SK-N-SH treated with all-trans-retinoic acid at 6 μM for 48 hours (cell line): ENCODE measurements at regions not wholly inside any gene's neighbourhood (a gene's known extent, or its start where the extent isn't known, plus 50 kb on each side); places are given as distances from the start of the nearest gene placed in this dataset.

Experiments
- ATAC-seq: fragments of 200-7000 bp; cut with Tn5 transposase; 3 replicates; pipeline ENCODE4 v1.9.1; 2020; ENCODE audit warnings: mild to moderate bottlenecking, moderate library complexity
- ARNTL ChIP-seq: fragments of 450-650 bp; formaldehyde crosslinking; IDR thresholded peaks from 2 replicates; pipeline ENCODE4 v1.5.0; 2020; ENCODE audit warnings: low read depth, mild to moderate bottlenecking, moderate library complexity, borderline replicate concordance
- BACH2 ChIP-seq: fragments of 250-450 bp; sonication (Bioruptor Pico); IDR thresholded peaks from 2 replicates; pipeline ENCODE4 v1.9.0; 2021; ENCODE audit warnings: mild to moderate bottlenecking, borderline replicate concordance
- CSDC2 ChIP-seq: fragments of 250-450 bp; sonication (Bioruptor Pico); IDR thresholded peaks from 2 replicates; pipeline ENCODE4 v1.5.0; 2020; ENCODE audit warnings: mild to moderate bottlenecking, moderate library complexity
- ESRRG ChIP-seq: fragments of 250-450 bp; sonication (Bioruptor Pico); IDR thresholded peaks from 2 replicates; pipeline ENCODE4 v1.6.1; 2021; ENCODE audit warnings: mild to moderate bottlenecking
- GLIS3 ChIP-seq: fragments of 250-450 bp; sonication (Bioruptor Pico); IDR thresholded peaks from 2 replicates; pipeline ENCODE4 v1.5.0; 2020; ENCODE audit warnings: mild to moderate bottlenecking, moderate library complexity
- ISL1 ChIP-seq: fragments of 250-450 bp; sonication (Bioruptor Pico); IDR thresholded peaks from 2 replicates; pipeline ENCODE4 v2.1.2; 2022; ENCODE audit warnings: mild to moderate bottlenecking, moderate library complexity
- PPARA ChIP-seq: fragments of 250-450 bp; sonication (Bioruptor Pico); IDR thresholded peaks from 2 replicates; pipeline ENCODE4 v1.5.0; 2020; ENCODE audit warnings: mild to moderate bottlenecking, borderline replicate concordance
- RARB ChIP-seq: fragments of 250-450 bp; sonication (Bioruptor Pico); IDR thresholded peaks from 2 replicates; pipeline ENCODE4 v1.8.0; 2021; ENCODE audit warnings: mild to moderate bottlenecking, moderate library complexity
- SNAI2 ChIP-seq: fragments of 250-450 bp; sonication (Bioruptor Pico); IDR thresholded peaks from 2 replicates; pipeline ENCODE4 v1.5.0; 2020; ENCODE audit warnings: mild to moderate bottlenecking, moderate library complexity
- TCF4 ChIP-seq: fragments of 250-450 bp; sonication (Bioruptor Pico); IDR thresholded peaks from 2 replicates; pipeline ENCODE4 v1.8.0; 2021; ENCODE audit warnings: mild to moderate bottlenecking, moderate library complexity, borderline replicate concordance
- TOX ChIP-seq: fragments of 250-450 bp; sonication (Bioruptor Pico); IDR thresholded peaks from 2 replicates; pipeline ENCODE4 v1.8.0; 2021; ENCODE audit warnings: mild to moderate bottlenecking, moderate library complexity, borderline replicate concordance
- ZC3H10 ChIP-seq: fragments of 250-450 bp; sonication (Bioruptor Pico); IDR thresholded peaks from 2 replicates; pipeline ENCODE4 v1.5.1; 2021; ENCODE audit warnings: mild to moderate bottlenecking, moderate library complexity
- ZFP3 ChIP-seq: fragments of 250-450 bp; sonication (Bioruptor Pico); IDR thresholded peaks from 2 replicates; pipeline ENCODE4 v1.5.0; 2020; ENCODE audit warnings: mild to moderate bottlenecking, moderate library complexity
- ZFP30 ChIP-seq: fragments of 450-650 bp; formaldehyde crosslinking; IDR thresholded peaks from 2 replicates; pipeline ENCODE4 v1.5.0; 2022; ENCODE audit warnings: mild to moderate bottlenecking, moderate library complexity
- ZNF565 ChIP-seq: fragments of 450-650 bp; formaldehyde crosslinking; conservative IDR thresholded peaks from 2 replicates; pipeline ENCODE4 v1.5.0; 2020; ENCODE audit warnings: low read depth, mild to moderate bottlenecking, moderate library complexity
- ZNF70 ChIP-seq: fragments of 450-650 bp; formaldehyde crosslinking; IDR thresholded peaks from 2 replicates; pipeline ENCODE4 v1.5.0; 2020; ENCODE audit warnings: mild to moderate bottlenecking, moderate library complexity
- ZNF8 ChIP-seq: fragments of 450-650 bp; formaldehyde crosslinking; IDR thresholded peaks from 2 replicates; pipeline ENCODE4 v1.5.0; 2020; ENCODE audit warnings: mild to moderate bottlenecking, moderate library complexity
- TF ChIP-seq, protein P1 (sequence below): fragments of 250-450 bp; sonication (Bioruptor Pico); IDR thresholded peaks from 2 replicates; pipeline ENCODE4 v1.5.0; 2020; ENCODE audit warnings: mild to moderate bottlenecking, moderate library complexity
- TF ChIP-seq, protein P2 (sequence below): fragments of 250-450 bp; sonication (Bioruptor Pico); IDR thresholded peaks from 2 replicates; pipeline ENCODE4 v1.5.1; 2020; ENCODE audit warnings: low read depth, mild to moderate bottlenecking, moderate library complexity
- TF ChIP-seq, protein P3 (sequence below): fragments of 250-450 bp; sonication (Bioruptor Pico); IDR thresholded peaks from 2 replicates; pipeline ENCODE4 v1.8.0; 2020; ENCODE audit warnings: mild to moderate bottlenecking, moderate library complexity, borderline replicate concordance
- TF ChIP-seq, protein P4 (sequence below): fragments of 250-450 bp; sonication (Bioruptor Pico); IDR thresholded peaks from 2 replicates; pipeline ENCODE4 v1.8.0; 2021; ENCODE audit warnings: low read depth, mild to moderate bottlenecking, moderate library complexity, borderline replicate concordance
- TF ChIP-seq, protein P5 (sequence below): fragments of 250-450 bp; sonication (Bioruptor Pico); IDR thresholded peaks from 2 replicates; pipeline ENCODE4 v1.5.1; 2021; ENCODE audit warnings: mild to moderate bottlenecking, moderate library complexity

DNA sequence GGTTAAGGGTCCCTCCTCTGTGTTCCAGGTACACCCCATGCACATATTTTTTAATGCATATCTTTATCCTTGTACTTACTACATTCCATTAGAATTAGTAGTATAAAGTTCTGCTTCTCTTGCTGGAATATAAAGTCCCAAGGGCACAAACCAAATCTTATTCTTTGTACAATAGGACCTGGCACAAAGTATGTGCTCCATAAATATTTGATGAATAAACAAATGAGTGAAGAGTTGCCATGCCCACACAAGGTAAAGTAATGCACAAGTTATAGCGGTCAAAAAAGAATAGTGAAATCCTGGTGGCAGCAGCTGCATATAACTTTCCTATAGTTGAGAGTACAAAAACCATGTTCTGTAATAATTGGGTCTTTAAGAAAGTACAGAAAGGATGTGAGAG lies 82.1 kb upstream of the BMP4 start:
- TF ChIP-seq TCF4 (CRISPR knock-in tag) (no peak), ZNF70 (CRISPR knock-in tag) (no peak), SNAI2 (CRISPR knock-in tag) (no peak), ESRRG (no peak), ISL1 (CRISPR knock-in tag) (no peak), ZNF565 (CRISPR knock-in tag) (no peak), ZFP30 (CRISPR knock-in tag) (no peak), CSDC2 (CRISPR knock-in tag) (no peak), ZNF8 (CRISPR knock-in tag) (no peak), GLIS3 (CRISPR knock-in tag) (no peak), TOX (CRISPR knock-in tag) (no peak), ZC3H10 (CRISPR knock-in tag) (no peak), RARB (CRISPR knock-in tag) (no peak), BACH2 (no peak)
- TF ChIP-seq, protein P1, sequence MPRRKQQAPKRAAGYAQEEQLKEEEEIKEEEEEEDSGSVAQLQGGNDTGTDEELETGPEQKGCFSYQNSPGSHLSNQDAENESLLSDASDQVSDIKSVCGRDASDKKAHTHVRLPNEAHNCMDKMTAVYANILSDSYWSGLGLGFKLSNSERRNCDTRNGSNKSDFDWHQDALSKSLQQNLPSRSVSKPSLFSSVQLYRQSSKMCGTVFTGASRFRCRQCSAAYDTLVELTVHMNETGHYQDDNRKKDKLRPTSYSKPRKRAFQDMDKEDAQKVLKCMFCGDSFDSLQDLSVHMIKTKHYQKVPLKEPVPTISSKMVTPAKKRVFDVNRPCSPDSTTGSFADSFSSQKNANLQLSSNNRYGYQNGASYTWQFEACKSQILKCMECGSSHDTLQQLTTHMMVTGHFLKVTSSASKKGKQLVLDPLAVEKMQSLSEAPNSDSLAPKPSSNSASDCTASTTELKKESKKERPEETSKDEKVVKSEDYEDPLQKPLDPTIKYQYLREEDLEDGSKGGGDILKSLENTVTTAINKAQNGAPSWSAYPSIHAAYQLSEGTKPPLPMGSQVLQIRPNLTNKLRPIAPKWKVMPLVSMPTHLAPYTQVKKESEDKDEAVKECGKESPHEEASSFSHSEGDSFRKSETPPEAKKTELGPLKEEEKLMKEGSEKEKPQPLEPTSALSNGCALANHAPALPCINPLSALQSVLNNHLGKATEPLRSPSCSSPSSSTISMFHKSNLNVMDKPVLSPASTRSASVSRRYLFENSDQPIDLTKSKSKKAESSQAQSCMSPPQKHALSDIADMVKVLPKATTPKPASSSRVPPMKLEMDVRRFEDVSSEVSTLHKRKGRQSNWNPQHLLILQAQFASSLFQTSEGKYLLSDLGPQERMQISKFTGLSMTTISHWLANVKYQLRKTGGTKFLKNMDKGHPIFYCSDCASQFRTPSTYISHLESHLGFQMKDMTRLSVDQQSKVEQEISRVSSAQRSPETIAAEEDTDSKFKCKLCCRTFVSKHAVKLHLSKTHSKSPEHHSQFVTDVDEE: no peak
- TF ChIP-seq, protein P2, sequence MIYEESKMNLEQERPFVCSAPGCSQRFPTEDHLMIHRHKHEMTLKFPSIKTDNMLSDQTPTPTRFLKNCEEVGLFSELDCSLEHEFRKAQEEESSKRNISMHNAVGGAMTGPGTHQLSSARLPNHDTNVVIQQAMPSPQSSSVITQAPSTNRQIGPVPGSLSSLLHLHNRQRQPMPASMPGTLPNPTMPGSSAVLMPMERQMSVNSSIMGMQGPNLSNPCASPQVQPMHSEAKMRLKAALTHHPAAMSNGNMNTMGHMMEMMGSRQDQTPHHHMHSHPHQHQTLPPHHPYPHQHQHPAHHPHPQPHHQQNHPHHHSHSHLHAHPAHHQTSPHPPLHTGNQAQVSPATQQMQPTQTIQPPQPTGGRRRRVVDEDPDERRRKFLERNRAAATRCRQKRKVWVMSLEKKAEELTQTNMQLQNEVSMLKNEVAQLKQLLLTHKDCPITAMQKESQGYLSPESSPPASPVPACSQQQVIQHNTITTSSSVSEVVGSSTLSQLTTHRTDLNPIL (CRISPR knock-in tag): no peak
- TF ChIP-seq, protein P3, sequence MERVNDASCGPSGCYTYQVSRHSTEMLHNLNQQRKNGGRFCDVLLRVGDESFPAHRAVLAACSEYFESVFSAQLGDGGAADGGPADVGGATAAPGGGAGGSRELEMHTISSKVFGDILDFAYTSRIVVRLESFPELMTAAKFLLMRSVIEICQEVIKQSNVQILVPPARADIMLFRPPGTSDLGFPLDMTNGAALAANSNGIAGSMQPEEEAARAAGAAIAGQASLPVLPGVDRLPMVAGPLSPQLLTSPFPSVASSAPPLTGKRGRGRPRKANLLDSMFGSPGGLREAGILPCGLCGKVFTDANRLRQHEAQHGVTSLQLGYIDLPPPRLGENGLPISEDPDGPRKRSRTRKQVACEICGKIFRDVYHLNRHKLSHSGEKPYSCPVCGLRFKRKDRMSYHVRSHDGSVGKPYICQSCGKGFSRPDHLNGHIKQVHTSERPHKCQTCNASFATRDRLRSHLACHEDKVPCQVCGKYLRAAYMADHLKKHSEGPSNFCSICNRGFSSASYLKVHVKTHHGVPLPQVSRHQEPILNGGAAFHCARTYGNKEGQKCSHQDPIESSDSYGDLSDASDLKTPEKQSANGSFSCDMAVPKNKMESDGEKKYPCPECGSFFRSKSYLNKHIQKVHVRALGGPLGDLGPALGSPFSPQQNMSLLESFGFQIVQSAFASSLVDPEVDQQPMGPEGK (CRISPR knock-in tag): no peak
- TF ChIP-seq, protein P4, sequence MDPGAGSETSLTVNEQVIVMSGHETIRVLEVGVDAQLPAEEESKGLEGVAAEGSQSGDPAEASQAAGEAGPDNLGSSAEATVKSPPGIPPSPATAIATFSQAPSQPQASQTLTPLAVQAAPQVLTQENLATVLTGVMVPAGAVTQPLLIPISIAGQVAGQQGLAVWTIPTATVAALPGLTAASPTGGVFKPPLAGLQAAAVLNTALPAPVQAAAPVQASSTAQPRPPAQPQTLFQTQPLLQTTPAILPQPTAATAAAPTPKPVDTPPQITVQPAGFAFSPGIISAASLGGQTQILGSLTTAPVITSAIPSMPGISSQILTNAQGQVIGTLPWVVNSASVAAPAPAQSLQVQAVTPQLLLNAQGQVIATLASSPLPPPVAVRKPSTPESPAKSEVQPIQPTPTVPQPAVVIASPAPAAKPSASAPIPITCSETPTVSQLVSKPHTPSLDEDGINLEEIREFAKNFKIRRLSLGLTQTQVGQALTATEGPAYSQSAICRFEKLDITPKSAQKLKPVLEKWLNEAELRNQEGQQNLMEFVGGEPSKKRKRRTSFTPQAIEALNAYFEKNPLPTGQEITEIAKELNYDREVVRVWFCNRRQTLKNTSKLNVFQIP (CRISPR knock-in tag): no peak
- ATAC-seq: no peak

DNA sequence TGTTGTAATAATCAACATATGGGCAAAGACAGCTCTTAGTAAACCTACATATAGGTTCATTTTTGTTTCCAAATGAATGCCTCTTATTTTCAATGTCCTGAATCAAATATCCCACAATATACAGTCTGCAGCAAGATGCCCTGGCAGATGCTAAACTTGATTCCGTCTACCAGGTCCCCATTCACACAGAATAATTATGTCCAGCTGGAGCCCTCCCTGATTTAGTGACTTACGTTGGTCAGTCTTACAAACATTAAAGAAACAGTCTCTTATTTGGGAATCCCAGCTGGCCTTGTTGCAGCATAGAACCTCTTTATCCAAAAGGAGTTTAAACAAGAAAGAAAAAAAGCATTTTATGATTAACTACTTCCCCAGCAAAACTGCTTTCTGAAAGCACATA lies 82.7 kb upstream of the BMP4 start:
- ATAC-seq: no peak
- no peak for TF ChIP-seq ZC3H10 (CRISPR knock-in tag)
- TF ChIP-seq TOX (CRISPR knock-in tag): no peak
- no peak for TF ChIP-seq ZNF70 (CRISPR knock-in tag)
- TF ChIP-seq ZNF8 (CRISPR knock-in tag): no peak
- TF ChIP-seq ESRRG: no peak

DNA sequence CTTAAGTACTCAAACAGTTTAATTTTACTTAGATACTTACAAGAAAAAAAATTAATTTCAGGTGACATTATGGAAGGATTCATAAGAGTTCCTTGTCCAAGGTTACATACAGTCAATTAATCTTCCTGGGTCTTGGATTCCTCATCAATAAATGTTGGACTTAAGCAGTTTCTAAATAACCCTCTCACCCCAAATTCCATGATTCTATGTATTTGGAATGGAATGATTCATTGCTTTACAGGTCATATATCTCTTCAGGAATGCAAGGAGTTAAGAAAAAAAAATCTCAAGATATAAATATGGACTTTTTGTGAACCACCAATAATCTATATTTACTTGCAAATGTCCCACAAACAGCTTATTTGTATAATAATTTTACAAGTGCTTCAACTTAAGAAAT lies 84.2 kb upstream of the BMP4 start:
- no peak for ATAC-seq
- TF ChIP-seq TCF4 (CRISPR knock-in tag): no peak
- TF ChIP-seq RARB (CRISPR knock-in tag): no peak
- no peak for TF ChIP-seq ESRRG
- TF ChIP-seq, protein P5, sequence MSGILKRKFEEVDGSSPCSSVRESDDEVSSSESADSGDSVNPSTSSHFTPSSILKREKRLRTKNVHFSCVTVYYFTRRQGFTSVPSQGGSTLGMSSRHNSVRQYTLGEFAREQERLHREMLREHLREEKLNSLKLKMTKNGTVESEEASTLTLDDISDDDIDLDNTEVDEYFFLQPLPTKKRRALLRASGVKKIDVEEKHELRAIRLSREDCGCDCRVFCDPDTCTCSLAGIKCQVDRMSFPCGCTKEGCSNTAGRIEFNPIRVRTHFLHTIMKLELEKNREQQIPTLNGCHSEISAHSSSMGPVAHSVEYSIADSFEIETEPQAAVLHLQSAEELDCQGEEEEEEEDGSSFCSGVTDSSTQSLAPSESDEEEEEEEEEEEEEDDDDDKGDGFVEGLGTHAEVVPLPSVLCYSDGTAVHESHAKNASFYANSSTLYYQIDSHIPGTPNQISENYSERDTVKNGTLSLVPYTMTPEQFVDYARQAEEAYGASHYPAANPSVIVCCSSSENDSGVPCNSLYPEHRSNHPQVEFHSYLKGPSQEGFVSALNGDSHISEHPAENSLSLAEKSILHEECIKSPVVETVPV: no peak
- TF ChIP-seq ZNF8 (CRISPR knock-in tag): no peak
- TF ChIP-seq, protein P3 (CRISPR knock-in tag): no peak
- TF ChIP-seq CSDC2 (CRISPR knock-in tag): no peak
- TF ChIP-seq PPARA (CRISPR knock-in tag): no peak
- no peak for TF ChIP-seq ARNTL (CRISPR knock-in tag)
- no peak for TF ChIP-seq ISL1 (CRISPR knock-in tag)
- TF ChIP-seq, protein P2 (CRISPR knock-in tag): no peak
- no peak for TF ChIP-seq ZNF565 (CRISPR knock-in tag)
- TF ChIP-seq, protein P4 (CRISPR knock-in tag): no peak
- no peak for TF ChIP-seq ZFP3 (CRISPR knock-in tag)
- no peak for TF ChIP-seq ZFP30 (CRISPR knock-in tag)
- no peak for TF ChIP-seq ZNF70 (CRISPR knock-in tag)
